Tibial artery (tissue), 4 donors: ENCODE measurements at regions not wholly inside any gene's neighbourhood (a gene's known extent, or its start where the extent isn't known, plus 50 kb on each side); places are given as distances from the start of the nearest gene placed in this dataset.
A peak's percentile ranks its signal among the peaks of the same experiment; 100 is the strongest.

Experiments
- DNase-seq, 2 donors: peaks; one replicate each; pipeline ENCODE4 v3.0.0-alpha.2; 2019
- H3K27ac ChIP-seq, 2 donors: fragments of 200-600 bp; sonication (generic) in 1 of 2; 1 replicate in 1 of 2; 2 replicates in 1 of 2; pipeline ENCODE4 v1.5.1; 2018 to 2019; ENCODE audit warnings: mild to moderate bottlenecking in 1 of 2
- H3K27me3 ChIP-seq, 2 donors: fragments of 200-600 bp; sonication (generic) in 1 of 2; one replicate each; pipeline versions ENCODE4 v1.5.1 to v1.6.0; 2016 to 2019
- H3K36me3 ChIP-seq, 3 donors: fragments of 200-600 bp; sonication (generic) in 2 of 3; one replicate each; pipeline ENCODE4 v1.5.1; 2016 to 2019; ENCODE audit warnings: mild to moderate bottlenecking in 2 of 3
- H3K4me1 ChIP-seq, 4 donors: fragments of 200-600 bp; sonication (generic) in 2 of 4; 1 replicate in 3 of 4; 2 replicates in 1 of 4; pipeline ENCODE4 v1.5.1; 2016 to 2019
- H3K4me3 ChIP-seq, 2 donors: fragments of 200-600 bp; sonication (generic) in 1 of 2; 1 replicate in 1 of 2; 2 replicates in 1 of 2; pipeline ENCODE4 v1.5.1; 2018 to 2019; ENCODE audit warnings: mild to moderate bottlenecking in 2 of 2
- H3K9me3 ChIP-seq, 3 donors: fragments of 200-600 bp; sonication (generic) in 1 of 3; one replicate each; pipeline ENCODE4 v1.5.1; 2016 to 2019
- intact Hi-C: fragments of 100-400 bp; cut with DNase I; formaldehyde crosslinking; loops from one replicate; pipeline ENCODE4 v1.15.0; 2023; ENCODE audit warnings: low total_unique reads
- TF ChIP-seq, protein P1 (sequence below), 2 experiments: fragments of 200-600 bp in 1 of 2; fragments of 450-650 bp in 1 of 2; IDR thresholded peaks; one replicate each; pipeline ENCODE4 v1.5.1; 2017 to 2019; ENCODE audit warnings: antibody characterized with exemption in 2 of 2, mild to moderate bottlenecking in 1 of 2, moderate library complexity in 1 of 2

GRCh38 chr15:70586241-70586640 is 177.1 kb downstream of the UACA start:
- intact Hi-C loops: no loop called here
- peak in 1 of 2 donors; percentile 45 for DNase-seq
- H3K4me3 ChIP-seq: no peak overlapping the region

GRCh38 chr15:70585707-70586034 is 177.7 kb downstream of the UACA start:
- intact Hi-C loops: no loop called here
- TF ChIP-seq, protein P1, sequence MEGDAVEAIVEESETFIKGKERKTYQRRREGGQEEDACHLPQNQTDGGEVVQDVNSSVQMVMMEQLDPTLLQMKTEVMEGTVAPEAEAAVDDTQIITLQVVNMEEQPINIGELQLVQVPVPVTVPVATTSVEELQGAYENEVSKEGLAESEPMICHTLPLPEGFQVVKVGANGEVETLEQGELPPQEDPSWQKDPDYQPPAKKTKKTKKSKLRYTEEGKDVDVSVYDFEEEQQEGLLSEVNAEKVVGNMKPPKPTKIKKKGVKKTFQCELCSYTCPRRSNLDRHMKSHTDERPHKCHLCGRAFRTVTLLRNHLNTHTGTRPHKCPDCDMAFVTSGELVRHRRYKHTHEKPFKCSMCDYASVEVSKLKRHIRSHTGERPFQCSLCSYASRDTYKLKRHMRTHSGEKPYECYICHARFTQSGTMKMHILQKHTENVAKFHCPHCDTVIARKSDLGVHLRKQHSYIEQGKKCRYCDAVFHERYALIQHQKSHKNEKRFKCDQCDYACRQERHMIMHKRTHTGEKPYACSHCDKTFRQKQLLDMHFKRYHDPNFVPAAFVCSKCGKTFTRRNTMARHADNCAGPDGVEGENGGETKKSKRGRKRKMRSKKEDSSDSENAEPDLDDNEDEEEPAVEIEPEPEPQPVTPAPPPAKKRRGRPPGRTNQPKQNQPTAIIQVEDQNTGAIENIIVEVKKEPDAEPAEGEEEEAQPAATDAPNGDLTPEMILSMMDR (IDR thresholded peaks at IDR 0.05): no peak
- peak in 1 of 2 donors; percentile 48 for DNase-seq

More at GRCh38 chr15:70586241-70586640, 177.1 kb downstream of the UACA start:
- TF ChIP-seq, protein P1 (IDR thresholded peaks at IDR 0.05): no peak
- Histone ChIP-seq H3K9me3 (no peaks in the 10 kb centered on the region), H3K27ac (no peak overlapping the region), H3K36me3 (no peaks in the 10 kb centered on the region), H3K27me3 (peaks cover 0 to 26% of the 10 kb centered on the region in 2 donors), H3K4me1 (peaks cover 0 to 11% (median 5%) of the 10 kb centered on the region in 4 donors)

DNA sequence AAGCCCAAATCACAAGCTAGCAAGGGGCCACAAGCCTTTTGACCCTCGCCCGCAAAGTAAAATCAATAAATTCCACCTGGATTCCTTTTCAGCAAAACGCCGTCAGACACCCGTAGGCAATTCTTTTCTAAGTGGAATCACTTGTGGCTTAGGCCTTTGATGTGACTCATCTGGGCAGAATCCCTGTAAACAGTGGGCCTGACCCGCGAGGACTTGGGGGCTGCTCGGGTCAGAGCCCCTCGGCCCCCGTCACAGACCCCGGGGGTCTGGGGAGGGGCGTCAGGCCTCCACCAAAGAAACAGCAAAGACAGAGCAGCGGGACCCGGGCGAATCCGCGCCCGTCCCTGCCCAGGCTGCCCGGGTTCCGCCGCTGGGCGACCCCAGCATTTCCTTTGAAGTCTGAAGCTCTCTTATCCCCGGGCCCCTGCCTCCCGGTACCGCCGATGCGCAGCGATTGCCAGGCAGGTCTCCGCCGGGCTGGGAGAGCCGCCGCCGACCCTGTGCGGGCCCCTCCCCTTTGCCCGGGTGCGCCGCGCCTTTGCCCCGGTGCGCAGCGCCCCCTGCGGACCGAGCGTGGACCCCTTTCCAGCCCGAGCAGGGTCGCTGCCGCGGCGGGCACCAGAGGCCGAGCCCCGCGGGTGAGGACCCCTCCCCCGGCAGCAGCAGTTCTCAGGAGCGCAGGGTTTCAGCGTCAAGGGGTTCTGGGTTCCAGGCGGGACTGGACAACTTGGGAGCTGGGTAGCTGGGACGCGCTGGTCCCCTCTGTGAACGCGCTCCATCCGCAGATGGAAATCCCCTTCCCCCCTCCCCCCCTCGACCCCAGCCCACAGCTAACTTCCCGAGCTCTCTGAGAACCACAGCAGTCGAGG is 178.3 kb downstream of the UACA start:
- H3K9me3 ChIP-seq: no peaks in the 10 kb centered on the region
- H3K4me3 ChIP-seq: no peak overlapping the region
- H3K27me3 ChIP-seq: peaks cover 0 to 26% of the 10 kb centered on the region in 2 donors
- DNase-seq: peak in 1 of 2 donors; percentile 52
- intact Hi-C loops: no loop called here
- TF ChIP-seq, protein P1 (IDR thresholded peaks at IDR 0.05): peak in 1 of 2 experiments; percentile 10
- H3K4me1 ChIP-seq: peaks cover 0 to 11% (median 5%) of the 10 kb centered on the region in 4 donors
- H3K27ac ChIP-seq: no peak overlapping the region
- no peaks in the 10 kb centered on the region for H3K36me3 ChIP-seq

More at GRCh38 chr15:70585707-70586034, 177.7 kb downstream of the UACA start:
- no peak overlapping the region for H3K27ac ChIP-seq
- no peak overlapping the region for H3K4me3 ChIP-seq
- peaks cover 0 to 11% (median 5%) of the 10 kb centered on the region in 4 donors for H3K4me1 ChIP-seq
- H3K27me3 ChIP-seq: peaks cover 0 to 26% of the 10 kb centered on the region in 2 donors
- no peaks in the 10 kb centered on the region for H3K36me3 ChIP-seq
- H3K9me3 ChIP-seq: no peaks in the 10 kb centered on the region

GRCh38 chr15:70584441-70584837 is 178.9 kb downstream of the UACA start:
- intact Hi-C loops: no loop called here
- Histone ChIP-seq H3K36me3 (no peaks in the 10 kb centered on the region), H3K4me3 (no peak overlapping the region), H3K9me3 (no peaks in the 10 kb centered on the region), H3K27ac (no peak overlapping the region), H3K27me3 (peaks cover 0 to 26% of the 10 kb centered on the region in 2 donors), H3K4me1 (peaks cover 0 to 11% (median 5%) of the 10 kb centered on the region in 4 donors)
- TF ChIP-seq, protein P1 (IDR thresholded peaks at IDR 0.05): no peak
- DNase-seq: peak in 1 of 2 donors; percentile 41

DNA sequence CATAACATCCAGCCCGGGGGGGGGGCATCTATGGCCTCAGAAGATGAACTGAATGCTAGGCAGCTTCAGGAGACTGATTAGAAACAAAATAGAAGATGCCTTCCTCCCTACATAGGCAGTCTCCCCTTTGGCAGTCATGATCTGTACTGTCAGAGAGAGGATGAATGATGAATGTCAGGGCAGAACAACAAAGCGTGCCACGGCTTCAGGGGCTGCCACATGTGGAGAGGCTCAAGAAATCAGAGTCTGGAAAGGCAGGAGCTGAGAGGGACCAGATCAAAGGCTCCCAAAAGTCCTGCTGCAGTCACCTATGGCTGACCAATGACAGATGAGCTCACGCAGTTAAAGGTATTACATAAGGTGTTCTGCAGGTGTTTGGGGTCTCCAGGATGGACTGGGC is 180.4 kb downstream of the UACA start:
- Histone ChIP-seq H3K27me3 (peaks cover 0 to 22% of the 10 kb centered on the region in 2 donors), H3K4me1 (peaks cover 0 to 11% (median 5%) of the 10 kb centered on the region in 4 donors), H3K36me3 (no peaks in the 10 kb centered on the region), H3K4me3 (no peak overlapping the region), H3K9me3 (no peaks in the 10 kb centered on the region), H3K27ac (no peak overlapping the region)
- TF ChIP-seq, protein P1 (IDR thresholded peaks at IDR 0.05): no peak
- intact Hi-C loops: no loop called here
- no peak for DNase-seq
